KBM-7 (cell line): ENCODE measurements at regions not wholly inside any gene's neighbourhood (a gene's known extent, or its start where the extent isn't known, plus 50 kb on each side); places are given as distances from the start of the nearest gene placed in this dataset.
A peak's percentile ranks its signal among the peaks of the same experiment; 100 is the strongest.

Source experiments
- DNase-seq: peaks from one replicate; pipeline ENCODE4 v3.0.0-alpha.2; 2015
- in situ Hi-C: fragments of 300-500 bp; cut with MboI; formaldehyde crosslinking; loops from 2 replicates; pipeline ENCODE4 v1.14.3; 2020; ENCODE audit warnings: low sequenced_read_pairs, low pct_unique_long_range_greater_than_20kb, mixed read lengths

DNA sequence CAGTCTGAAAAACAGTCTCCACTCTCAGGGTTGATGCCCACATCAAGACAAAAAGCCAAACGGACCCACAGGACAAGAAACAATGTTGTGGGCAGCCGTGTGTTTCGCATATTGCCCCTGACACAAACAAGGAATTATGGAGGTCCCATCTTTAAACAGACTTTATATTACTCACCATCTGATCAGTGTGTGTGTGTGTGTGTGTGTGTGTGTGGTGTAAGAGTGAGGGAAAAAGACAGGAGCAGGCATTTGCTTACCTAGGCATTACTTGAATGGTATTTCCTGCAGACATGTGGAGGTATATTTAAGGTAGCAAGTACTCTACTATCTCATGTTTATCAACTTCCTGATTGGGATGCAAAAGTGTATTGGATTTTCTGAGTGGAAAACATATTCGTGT is 136.3 kb downstream of the TMCO5A start:
- DNase-seq: no peak
- in situ Hi-C loops: loop anchor here (10.0 kb wide), 1 partner anchor 56 kb away; no protein-coding TSS in a partner anchor

DNA sequence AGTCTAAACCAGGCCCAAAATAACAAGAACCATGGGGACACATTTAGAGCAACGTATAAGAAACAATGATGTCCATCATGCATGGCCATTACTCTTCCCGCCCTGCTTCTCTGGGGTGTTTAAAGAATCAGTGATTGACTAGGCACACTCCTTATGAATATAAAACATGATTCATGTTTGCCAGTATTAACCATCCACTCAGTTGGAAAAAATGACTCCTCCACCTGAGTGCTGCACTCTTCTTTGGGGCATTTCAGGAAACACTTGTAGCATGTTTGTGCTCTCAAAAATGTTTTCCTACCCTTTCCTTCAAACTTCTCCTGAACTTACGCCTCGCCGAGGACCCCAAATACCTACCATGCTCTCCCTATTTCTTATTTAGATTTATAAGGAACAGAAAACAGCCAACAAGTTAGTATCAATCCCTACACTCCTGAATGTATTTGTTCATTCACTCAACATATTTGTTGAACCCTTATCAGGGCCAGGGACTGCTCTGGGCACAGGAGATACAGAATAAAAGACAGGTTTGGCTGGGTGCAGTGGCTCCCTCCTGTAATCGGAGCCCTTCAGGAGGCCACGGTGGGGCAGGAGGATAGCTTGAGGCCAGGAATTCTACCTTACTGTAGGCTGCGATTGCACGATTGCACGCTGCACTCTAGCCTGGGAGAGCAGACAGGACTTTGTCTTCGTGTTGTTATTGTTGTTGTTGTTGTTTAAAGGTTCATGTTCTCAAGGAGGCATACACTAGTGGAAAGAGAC is 137.0 kb downstream of the TMCO5A start:
- in situ Hi-C loops: loop anchor here (10.0 kb wide), 1 partner anchor 57 kb away; no protein-coding TSS in a partner anchor
- no peak for DNase-seq

DNA sequence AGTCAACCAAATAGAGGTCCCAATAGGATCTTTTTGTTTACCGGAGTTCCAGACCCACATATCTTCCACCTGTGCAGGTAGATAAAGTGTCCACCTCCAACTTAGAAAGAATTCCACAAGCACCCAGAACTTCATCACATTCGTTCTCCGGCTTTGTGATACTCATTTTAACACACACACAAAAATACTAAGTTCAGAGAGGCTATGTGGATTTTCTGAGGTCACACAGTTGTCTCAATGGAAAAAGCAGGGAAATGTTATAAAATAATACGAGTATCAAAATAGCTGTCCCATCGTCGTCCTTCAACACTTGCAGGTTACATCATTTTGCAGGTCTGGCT is 137.5 kb downstream of the TMCO5A start:
- in situ Hi-C loops: loop anchor here (10.0 kb wide), 1 partner anchor 57 kb away; no protein-coding TSS in a partner anchor
- DNase-seq: no peak

DNA sequence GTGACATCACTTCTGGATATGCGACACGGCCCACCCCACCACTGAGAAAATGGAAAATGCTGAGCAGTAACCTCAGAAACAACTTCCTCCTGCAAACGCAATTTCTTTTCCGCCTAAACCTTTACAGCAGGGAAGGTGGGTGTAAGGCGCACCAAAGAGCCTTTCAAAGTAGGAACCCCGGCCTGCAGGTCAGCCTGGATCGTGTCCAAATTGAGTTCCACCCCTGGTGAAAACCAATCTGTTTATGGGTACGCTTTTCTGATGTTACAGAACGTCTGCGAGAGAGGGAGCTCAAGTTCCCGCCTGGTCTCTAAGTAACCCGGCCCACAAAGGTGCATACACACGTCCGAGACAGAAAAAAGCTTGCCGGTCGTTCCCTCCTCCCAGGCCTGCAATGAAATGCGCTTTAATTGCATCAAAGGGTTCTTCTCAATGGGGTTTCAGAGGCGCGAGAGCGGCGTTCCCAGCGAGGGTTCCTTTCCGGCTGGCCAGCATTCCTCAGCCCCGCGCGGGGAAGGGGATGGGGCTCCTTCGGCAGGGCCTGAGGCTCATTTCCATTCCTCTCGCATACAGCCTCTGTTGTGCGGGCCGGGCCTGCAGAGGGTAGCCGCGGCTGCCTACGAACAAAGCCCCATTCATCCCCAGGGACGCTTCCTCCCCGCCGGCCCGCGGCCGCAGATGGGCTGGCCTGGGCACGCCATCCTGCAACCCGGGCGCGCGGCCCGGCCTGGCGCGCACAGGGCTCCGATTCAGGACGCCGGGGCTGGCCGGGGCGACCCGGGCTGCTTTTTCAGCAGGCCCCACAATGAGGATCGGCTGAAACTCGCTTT is 138.1 kb downstream of the TMCO5A start:
- in situ Hi-C loops: loop anchor here (10.0 kb wide), 1 partner anchor 58 kb away; no protein-coding TSS in a partner anchor
- DNase-seq: peak; percentile 58

DNA sequence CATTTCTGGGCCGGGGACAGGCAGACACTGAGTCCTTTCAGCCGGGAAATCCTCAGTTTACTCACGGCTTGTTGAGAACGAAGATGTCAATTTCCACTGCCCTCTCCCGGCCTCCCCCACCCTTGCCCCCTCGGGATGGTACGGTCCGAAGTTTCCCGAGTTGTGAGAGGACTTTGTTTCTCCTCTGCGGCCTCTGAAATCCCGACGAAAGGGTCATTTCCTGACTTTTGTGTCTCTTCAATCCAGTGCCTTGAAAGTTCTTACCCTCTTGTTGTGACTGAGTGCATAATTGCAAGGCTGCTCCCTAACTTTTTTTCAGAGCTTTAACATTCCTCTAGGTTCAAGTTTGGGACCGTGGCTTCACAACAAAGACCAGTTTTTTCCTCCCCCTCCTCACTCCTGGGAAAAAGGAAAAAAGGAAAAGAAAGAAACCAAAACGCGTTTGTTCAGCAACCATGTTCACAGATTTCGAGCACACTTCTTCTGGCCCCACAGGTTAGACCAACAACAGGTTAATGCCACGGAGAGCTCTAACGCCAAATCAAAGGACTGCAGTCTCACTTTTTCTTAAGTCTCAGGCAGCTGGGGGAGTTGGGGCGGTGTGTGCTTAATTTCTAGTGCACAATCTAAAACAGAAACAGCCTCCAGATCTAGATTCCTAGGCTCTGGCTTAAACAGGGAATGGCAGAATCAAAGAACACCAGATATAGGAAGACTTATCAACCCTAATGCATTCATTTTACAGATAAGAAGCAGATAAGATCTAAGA is 138.9 kb downstream of the TMCO5A start:
- no peak for DNase-seq

DNA sequence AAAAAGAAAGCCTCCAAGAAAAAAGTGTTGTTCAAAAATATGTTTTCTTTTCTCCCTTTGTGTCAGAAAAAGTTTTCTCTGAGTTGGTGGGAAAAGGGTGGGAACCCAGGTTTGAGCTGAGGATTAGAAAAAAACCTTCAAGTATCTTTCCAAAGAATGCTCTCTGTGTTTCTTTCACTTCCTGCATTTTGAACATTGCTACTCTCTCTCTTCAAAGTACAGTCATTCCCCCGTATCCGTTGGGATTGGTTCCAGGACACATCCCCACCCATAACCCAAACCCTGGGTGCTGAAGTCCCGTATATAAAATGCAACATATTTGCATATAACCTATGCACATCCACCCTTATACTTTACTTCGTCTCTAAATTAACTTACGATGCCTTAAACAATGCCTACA is 139.6 kb downstream of the TMCO5A start:
- no peak for DNase-seq
- in situ Hi-C loops: loop anchor here (10.0 kb wide), 1 partner anchor 59 kb away; no protein-coding TSS in a partner anchor

More for the DNA sequence above, 138.9 kb downstream of the TMCO5A start:
- in situ Hi-C loops: loop anchor here (10.0 kb wide), 1 partner anchor 59 kb away; no protein-coding TSS in a partner anchor

DNA sequence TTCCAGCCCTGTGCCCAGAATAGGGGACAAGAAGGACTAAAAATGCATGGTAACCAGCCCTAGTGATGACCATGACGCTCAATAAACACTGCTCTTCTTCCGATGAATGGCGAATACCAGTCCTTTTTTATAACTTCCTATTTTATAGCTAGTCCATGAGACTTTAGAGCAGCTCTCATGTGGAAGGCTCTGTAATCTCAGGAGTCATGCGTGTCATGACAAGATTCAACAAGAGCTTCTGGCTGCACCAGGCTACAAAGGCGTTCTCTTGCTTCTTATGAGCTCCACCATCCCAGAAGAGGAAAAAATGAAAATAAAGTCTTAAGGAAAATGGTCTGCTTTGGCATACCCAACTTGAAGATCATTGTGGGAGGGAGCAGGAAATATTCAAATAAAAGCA is 141.0 kb downstream of the TMCO5A start:
- no peak for DNase-seq
- in situ Hi-C loops: loop anchor here (10.0 kb wide), 1 partner anchor 61 kb away; no protein-coding TSS in a partner anchor

DNA sequence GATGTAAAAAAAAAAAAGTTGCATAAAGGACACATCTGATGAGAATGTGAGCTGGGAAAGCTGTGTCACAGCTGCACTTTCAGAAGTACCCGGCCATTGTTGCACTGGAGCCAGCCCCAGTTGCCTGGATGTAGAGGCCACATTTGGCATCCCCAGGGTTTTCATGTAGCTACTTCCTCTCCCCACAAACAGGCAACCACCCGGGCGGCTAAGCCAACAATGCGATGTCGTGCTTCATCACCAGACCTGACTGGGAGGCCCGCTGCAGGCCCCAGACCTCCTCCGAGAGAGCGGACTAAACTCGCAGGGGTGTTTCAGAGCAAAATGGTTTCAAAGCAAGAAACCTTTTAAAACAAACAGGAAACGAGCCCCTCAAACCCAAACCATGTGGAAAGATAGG is 142.3 kb downstream of the TMCO5A start:
- in situ Hi-C loops: loop anchor here (10.0 kb wide), 1 partner anchor 62 kb away; no protein-coding TSS in a partner anchor
- DNase-seq: no peak

DNA sequence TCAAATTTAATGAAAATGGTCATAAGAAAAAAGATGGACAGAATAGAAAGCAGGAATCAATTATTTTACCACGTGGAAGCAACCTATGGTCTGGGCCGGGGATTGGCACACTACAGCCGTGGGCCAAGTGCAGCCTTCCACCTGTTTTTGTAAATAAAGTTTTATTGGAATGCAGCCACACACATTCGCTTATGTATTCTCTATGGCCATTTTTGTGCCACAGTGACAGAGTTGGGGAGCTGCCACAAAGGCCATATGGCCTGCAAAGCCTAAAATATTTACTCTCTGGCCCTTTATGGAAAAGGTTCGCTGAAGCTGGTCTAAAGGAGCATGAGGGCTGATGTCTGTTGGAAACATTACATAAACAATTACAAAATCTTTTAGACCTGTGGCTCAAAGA is 144.8 kb downstream of the TMCO5A start:
- DNase-seq: no peak
- in situ Hi-C loops: loop anchor here (10.0 kb wide), 1 partner anchor 64 kb away; no protein-coding TSS in a partner anchor

DNA sequence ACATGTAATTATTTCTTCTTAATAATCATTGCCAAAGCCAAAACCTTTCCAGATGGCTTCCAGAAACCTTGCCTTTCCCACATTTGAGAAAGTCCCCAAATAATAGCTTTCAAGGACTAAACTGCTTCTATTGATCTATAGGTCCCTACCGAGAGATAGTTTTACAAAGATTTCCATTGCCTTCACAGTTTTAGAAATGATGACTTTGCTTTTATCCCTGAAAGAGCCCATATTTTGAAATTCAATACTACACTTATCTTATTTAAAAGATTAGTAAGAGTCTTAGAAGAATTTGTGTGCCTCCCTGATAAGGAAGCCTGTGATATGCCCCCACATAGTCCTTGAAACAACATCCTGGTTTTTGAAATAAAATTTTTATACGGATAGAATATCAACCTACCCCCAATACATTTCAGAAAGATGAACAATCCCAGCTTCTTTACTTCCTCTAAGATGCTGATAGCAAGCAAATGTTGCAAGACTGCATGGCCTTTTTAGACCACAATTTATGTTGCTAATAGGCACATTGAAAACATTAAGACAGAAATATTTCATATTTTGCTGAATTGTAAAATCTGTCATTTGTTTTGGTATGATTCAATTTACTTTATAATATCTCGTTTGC is 146.3 kb downstream of the TMCO5A start:
- in situ Hi-C loops: no loop called here

DNA sequence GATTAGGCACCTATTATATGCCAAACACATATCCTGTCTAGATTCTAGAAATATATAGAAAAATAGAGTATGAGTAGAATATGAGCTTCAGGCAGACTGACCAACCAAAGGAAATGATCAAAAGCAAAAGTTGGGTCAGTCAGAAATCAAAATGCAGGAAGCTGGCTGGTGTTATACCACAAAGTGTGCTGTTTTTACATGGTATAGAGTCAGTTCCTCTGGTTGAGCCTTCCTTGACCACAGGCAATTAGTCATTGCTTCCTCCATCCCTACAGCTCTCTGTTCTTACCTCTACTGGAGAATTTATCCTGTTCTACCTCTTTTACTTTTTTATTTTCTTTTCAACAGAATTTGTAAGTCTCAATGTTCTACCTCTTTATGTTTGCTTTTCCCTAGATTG is 149.8 kb downstream of the TMCO5A start:
- in situ Hi-C loops: no loop called here
- DNase-seq: peak; percentile 49

More for the DNA sequence above, 146.3 kb downstream of the TMCO5A start:
- DNase-seq: no peak

DNA sequence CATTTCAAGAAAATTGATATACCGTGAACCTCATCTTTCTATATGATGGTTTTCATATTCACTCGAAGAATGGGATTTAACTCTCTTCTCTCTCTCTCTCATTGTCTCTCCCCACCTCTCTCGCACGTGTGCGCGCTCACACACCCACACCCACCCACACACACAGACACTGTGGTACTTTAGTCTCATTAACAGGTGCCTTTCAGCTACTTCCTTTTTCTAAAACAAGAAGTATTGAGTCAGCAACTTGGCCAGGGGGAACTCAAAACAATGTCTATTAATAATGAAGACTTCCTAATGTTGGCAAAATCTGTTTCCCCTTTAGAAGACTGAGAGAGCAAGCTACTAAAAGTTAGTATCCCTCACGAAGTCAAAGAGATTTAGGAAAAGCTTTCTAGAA is 150.7 kb downstream of the TMCO5A start:
- DNase-seq: peak; percentile 65
- in situ Hi-C loops: no loop called here

DNA sequence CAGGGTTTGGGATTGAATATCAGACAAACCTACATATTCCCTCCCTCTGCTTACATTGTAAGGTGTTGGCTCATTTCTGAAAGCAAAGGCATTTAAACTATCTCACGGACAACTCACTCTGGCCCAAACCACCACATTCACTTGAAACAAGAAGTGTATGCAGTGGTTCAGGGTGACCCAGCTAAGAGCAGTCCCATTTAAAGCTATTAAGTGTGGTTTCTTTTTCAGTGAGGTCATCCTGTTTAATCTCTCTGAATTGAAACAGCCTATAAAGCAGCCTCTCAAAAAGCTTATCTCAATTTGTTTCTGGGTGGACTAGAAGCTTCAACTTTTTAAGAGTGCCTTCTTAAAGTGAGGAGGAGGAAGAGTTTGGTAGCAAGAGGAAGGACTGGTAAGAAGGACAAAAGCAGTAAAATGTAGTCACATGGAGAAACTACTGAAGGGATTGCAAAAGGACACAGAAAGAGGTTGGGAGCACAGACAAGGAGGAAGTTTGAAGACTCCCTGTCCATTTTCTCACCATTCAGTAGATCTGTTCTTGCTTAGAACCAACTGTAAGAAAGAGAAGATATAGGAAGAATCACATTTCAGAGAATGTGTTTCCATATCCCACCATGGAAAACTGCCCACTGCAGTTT is 151.6 kb downstream of the TMCO5A start:
- in situ Hi-C loops: no loop called here
- DNase-seq: no peak

DNA sequence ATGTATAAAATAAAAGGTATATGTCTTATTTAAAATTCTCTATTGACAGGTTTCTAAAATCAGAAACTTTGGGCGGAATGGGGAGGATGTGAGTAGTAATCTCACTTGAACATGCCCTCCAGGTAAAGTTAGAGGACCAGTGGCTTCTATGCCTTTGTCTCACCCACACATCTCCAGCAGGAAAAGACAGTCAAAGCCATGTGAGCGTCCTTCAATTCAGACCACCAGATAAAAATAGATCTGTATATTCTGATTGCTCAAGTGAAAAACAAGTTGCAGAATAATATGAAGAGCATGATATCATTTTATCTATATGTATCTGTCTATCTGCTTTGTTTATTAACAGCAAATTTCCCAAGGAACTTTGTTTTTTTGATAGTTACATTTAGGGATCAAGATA is 152.2 kb downstream of the TMCO5A start:
- in situ Hi-C loops: no loop called here
- DNase-seq: no peak

DNA sequence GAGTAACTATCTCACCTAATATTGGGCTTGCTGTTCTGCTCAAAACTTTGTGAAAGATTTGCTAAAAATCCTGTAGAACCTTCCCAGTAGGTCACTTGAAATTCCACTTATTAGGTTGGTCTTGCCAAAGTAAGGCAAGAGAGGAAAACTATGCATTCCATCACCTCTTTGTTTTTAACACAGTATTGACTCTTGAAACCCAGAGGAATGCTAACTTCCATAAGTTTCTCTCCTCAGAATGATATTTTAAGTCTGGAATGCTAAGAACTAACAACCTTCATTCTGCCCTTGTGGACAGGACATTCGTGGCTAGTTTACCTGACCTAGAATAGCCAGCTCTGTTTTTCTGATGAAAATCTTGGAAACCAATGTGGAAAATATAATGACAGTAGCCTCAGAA is 154.5 kb downstream of the TMCO5A start:
- in situ Hi-C loops: no loop called here
- no peak for DNase-seq

DNA sequence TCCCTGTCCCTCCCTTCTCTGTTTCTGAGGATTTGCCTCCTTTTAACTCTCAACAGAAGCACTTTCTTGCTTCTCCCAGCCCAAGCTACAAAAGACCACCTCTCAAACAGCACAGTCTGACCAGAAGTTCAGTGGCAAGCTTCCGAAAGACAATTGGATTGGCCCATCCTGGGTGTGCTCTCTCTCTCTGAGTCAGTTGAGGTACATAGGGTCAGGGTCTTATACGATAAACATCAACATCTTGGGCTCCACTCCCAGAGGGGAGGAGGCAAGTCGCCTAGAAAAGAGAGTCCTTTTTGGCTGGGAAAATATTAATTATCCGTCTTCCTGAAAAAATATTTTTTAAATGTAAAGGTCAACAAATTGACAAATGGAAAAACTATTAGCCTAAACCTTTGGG is 155.8 kb downstream of the TMCO5A start:
- in situ Hi-C loops: no loop called here
- DNase-seq: no peak

DNA sequence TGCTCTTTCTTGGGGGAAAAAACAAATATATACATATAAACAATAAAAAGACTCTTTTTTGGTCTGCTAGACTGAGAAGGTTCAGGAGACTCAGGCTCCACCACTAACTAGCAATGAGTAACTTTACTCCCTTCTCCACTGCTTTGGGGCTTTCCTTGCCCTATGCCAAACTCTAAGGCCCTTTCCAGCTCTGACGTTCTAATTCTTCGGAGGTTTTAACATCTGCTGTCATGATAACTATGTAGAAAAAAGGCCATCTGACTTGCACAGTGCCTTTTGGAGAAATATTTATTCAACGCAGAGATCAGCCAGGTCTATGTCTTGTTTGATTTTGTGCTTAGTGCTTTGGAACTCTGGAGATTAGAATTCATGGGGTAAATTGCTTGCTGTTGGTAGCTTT is 156.2 kb downstream of the TMCO5A start:
- DNase-seq: no peak
- in situ Hi-C loops: no loop called here

DNA sequence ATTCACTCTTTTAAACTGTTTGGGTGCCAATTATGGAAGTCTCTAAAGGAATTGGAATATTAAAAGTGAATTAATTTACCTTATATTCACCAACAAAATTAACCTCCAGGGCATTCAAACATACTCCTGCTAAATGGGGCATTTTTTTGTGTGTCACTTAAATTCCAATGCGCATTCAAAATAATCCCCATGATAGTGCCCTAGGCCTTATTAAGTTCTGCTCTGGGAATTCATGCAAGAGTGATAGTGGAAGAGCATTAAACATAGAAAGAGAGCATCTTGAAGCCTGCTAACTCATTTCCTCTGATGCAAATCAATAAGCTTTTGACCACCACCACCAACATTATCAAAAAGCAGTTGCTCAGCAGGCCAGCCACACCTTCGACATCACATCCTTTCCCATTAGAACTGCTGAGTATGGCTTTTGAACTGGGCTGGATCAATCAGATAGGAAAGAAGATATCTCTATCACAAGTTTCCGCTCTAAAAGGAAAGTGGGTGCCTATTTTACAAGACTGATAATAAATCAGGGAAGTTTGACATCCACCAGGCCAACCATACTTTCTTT is 156.7 kb downstream of the TMCO5A start:
- in situ Hi-C loops: no loop called here
- DNase-seq: no peak
